NCI-H460 (cell line): ENCODE measurements at regions not wholly inside any gene's neighbourhood (a gene's known extent, or its start where the extent isn't known, plus 50 kb on each side); places are given as distances from the start of the nearest gene placed in this dataset.
"Not testable (repeated sequence)": the region's sequence is repeated elsewhere in the genome, so short reads cannot be mapped to it uniquely, and the experiment has no call there.

Experiments used
- DNase-seq: peaks from one replicate; pipeline ENCODE4 v3.0.0-alpha.2; 2016; ENCODE audit warnings: low read depth; ENCODE audit errors: extremely low read depth

GRCh38 chr18:4797002-4797685 lies 342.0 kb upstream of the DLGAP1 start:
- DNase-seq, result no peak

DNA sequence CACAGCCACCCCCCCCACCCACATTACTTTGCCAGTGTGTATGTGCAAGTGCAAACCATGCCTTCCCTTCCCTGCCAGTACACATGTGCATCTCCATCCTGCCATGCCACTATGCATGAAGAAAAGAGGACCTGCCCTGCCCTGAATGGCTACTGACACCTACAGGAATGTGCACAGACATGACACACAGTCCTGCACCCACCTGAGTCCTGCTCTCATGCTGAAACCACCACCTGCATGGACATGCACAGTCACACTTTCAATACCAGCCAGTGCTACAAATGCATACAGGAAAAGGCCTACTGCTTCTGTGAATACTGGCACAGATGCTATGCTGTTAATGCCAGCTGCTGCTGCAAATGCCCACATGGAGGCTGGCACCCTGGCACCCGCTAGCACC lies 334.4 kb upstream of the DLGAP1 start:
- DNase-seq, result no peak

DNA sequence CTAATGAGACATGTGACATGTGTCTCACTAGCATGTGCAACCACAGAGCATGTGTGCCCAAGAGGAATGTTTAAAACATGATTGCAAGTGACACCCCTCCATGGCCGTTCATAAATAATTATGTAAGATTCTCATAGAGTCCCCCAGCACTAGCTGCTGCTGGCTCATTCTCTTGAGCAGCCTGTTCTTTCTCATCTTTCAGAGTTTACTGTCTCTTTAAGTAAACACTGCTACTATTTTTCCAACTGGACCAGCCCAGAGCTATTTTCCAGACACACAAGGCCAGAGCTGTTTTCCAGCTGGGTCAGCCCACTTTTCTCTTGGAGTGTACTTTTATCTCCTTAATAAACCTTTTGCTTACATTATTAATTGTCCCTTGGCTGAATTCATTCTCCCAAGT lies 326.8 kb upstream of the DLGAP1 start:
- DNase-seq, result no peak

GRCh38 chr18:4765401-4765800 lies 310.3 kb upstream of the DLGAP1 start:
- DNase-seq, result no peak

DNA sequence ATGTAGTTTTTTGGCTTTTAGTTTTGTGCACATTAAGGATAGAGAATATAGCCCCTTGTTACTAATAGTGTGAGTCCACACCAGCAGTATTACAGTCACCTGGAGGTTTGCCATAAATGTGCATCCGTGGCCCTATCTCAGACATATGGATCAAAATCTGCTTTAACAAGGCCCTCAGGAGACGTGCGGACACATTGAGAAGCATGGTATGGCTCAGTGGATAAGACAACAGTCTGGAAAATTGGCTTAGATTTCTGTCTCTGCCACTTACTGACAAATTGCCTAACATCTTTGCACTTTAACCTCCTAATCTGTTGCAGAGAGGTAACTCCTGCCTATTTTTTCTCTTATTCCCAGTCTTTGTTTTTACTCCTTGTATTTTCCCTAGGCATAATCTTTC lies 307.2 kb upstream of the DLGAP1 start:
- DNase-seq, result no peak

DNA sequence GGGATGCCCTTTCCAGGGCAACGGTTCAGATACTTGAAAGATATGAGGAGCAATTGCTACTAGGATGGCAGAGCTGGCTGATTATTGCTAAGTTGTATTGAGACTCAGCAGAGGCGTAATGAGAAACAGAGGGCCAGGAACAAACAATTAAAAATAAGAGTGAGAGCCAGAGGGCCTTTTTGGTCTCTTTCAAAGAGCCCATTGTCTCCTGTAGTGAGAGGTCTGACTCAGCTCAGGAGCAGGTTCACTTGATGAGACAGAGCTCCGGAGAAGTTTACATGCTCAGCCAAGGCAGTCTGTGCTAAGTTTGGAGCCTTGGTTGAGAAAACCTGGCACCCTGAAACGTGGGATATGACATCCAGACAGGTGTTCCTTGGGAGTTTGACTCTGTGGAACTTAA lies 303.9 kb upstream of the DLGAP1 start:
- DNase-seq, result no peak

GRCh38 chr18:4755848-4756247 lies 300.7 kb upstream of the DLGAP1 start:
- DNase-seq, result no peak

DNA sequence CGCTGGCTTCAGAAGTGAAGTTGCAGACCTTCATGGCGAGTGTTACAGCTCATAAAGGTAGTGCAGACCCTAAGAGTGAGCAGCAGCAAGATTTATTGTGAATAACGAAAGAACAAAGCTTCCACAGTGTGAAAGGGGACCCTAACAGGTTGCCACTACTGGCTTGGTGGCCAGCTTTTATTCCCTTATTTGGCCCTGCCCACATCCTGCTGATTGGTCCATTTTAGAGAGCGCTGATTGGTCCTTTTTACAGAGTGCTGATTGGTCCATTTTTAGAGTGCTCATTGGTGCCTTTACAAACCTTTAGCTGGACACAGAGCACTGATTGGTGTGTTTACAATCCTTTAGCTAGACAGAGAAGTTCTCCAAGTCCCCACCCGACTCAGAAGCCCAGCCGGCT lies 298.0 kb upstream of the DLGAP1 start:
- not testable (repeated sequence) for DNase-seq

DNA sequence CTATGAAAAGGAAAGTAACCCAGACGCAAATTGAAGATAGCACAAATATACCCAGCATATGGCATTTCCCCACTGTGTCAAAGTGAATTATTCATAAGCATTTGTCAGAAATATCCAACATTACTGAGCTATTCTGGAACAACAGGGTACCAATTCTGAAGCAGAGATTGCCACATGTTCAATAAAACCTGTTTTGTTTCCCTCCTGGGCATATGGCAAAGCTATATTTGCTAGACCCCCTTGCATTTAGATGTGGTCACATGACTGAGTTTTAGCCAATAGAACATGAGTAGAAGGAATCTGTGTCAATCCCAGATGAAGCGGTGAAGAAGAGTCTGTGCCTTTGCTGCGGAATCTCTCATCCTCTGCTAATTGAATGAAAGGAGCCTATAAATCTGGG lies 296.4 kb upstream of the DLGAP1 start:
- DNase-seq, result no peak

- no peak for DNase-seq
Measured at GRCh38 chr18:4750393-4751346, 295.6 kb upstream of the DLGAP1 start.

- no peak for DNase-seq
Measured at GRCh38 chr18:4748975-4749374, 293.9 kb upstream of the DLGAP1 start.

DNA sequence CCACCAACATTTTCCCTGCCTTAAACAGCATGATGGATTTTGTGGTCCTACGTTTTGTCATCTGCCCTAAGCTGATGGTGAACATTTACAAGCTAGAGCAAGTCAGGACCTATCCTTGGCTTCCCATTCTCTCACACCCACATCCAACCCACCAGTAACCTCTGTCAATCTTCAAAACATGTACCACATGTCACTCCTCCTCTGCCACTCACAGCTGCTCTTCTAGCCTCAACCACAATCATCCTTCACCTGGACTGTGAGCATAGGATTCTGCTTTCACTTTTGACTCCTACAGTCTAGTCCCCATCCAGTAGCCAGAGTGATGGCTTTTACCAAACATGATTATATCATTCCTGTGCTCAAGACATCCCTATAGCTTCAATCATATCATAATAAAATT lies 279.8 kb upstream of the DLGAP1 start:
- DNase-seq, result no peak

DNA sequence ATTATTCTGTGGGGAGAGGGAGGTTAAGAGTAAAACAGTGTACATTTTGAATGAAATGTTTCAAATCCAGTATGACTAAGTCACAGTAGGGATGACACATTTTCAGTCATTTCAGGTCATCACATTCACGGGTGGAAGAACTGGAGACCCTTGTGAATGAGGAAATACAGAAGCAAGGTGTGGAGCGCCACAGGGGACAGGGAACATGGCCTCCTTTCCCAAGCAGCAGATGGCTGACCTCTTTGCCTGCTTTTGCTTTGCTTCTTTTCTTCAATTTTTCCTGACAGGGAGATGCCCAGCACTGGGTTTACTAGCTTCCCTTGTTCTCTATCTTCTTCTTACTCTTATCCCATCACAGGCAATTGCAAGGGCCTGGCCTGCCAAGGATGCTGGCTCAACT lies 278.9 kb upstream of the DLGAP1 start:
- no peak for DNase-seq

- DNase-seq, result no peak
Measured at GRCh38 chr18:4721545-4721944, 266.4 kb upstream of the DLGAP1 start.

GRCh38 chr18:4720518-4720917 lies 265.4 kb upstream of the DLGAP1 start:
- no peak for DNase-seq

GRCh38 chr18:4705894-4706293 lies 250.8 kb upstream of the DLGAP1 start:
- DNase-seq, result no peak

GRCh38 chr18:4704781-4705180 lies 249.7 kb upstream of the DLGAP1 start:
- DNase-seq, result no peak

DNA sequence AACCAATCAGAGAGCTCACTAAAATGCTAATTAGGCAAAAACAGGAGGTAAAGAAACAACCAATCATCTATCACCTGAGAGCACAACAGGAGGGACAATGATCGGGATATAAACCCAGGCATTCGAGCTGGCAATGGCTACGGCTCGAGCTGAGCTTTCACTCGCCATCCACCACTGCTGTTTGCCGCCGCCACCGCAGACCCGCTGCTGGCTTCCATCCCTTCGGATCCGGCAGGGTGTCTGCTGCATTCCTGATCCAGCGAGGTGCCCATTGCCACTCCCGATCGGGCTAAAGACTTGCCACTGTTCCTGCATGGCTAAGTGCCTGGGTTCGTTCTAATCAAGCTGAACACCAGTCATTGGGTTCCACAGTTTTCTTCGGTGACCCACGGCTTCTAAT lies 236.7 kb upstream of the DLGAP1 start:
- DNase-seq, result no peak

DNA sequence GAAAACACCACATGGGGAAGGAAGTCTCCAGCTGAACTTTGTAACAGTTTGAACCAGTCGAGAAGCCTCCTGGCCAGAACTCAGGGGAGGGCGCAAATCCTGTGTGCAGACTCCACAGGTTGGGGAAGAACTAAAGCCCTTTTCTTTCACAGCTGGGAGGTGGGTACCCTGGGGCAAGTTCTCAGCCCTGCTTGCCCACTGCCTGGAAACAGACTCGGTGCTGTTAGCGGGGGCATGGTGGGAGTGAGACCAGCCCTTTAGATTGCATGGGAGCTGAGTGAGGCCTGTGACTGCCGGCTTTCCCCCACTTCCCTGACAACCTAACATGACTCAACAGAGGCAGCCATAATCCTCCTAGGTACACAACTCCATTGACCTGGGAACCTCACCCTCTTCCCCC lies 223.6 kb upstream of the DLGAP1 start:
- DNase-seq, result not testable (repeated sequence)

- DNase-seq, result no peak
Measured at GRCh38 chr18:4677006-4677405, 221.9 kb upstream of the DLGAP1 start.

DNA sequence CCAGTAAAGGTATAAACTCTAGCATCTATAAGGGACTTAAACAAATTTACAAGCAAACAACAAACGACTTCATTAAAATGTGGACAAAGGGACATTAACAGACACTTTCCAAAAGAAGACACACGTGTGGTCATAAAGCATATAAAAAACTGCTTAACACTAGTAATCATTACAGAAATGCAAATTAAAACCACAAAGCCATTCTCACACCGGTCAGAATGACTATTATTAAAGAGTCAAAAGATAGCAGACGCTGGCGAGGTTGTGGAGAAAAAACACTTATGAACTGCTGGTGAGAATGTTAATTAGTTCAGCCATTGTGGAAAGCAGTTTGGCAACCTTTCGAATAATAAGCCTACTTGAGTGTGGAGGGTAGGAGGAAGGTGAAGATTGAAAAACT lies 217.1 kb upstream of the DLGAP1 start:
- no peak for DNase-seq

DNA sequence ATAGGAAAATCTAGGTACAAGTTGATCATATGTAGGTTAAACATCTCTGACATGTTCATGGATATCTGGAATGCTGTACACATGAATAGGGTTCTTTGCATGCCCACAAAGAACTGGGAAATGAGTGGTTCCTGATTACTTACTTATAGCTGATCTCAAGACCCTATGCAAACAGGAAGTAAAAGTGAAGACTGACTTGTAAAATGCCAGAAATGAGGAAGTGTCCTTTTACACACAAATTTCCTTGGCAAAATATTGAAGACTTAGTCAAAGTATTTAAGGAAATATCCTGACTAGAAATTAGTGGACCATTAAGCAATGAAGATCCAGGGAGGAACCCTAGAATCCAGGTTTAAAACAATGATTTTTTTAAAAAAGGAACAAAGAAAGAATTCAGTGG lies 203.7 kb upstream of the DLGAP1 start:
- DNase-seq, result no peak
